ENCODE measurements at regions not wholly inside any gene's neighbourhood (a gene's known extent, or its start where the extent isn't known, plus 50 kb on each side); places are given as distances from the start of the nearest gene placed in this dataset.

DNA sequence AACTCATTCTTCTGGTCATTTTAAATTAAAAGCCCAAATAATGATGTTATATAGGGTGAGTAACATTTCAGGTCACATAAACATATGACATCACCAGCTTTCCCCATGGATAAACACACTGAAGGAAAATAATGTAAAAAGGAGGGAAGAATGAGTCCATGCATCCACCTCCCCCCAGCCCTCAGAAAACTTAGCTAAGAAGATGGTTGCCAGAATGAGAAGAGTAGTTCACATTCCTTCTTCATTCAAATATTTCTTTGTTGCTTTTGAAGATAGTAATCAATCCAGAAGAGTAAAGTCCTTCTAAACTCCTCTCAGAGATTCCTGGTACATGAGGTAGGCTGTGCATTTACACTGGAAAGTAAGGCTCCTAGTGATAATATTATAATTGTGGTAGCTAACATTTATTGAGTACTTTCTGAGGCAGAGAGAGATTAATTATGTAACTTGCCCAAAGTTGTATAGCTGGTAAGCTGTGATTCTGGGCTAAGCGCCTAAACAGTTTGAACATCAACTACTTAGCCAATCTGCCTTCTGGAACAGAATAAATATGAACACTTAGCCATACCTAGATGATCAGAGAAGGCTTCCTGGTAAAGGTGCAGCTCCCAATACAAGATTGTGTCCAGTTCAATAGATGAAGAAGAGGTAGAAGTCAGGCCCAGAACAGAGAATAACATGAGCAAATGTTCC is 256.7 kb upstream of the FN1 start:
- WGBS, 3 donors = 94 to 96% (median 94%) methylated on average over 1 of the region's 1 CpG

GRCh38 chr2:215691346-215691745 is 255.5 kb upstream of the FN1 start:
- peaks cover 8% of the 10 kb centered on the region for H3K4me1 ChIP-seq (ENCODE audit: insufficient read depth)
- no peaks in the 10 kb centered on the region for H3K9me3 ChIP-seq
- H3K4me3 ChIP-seq = no peak overlapping the region
- no peaks in the 10 kb centered on the region for H3K36me3 ChIP-seq
- no peak for DNase-seq
- no peak for TF ChIP-seq CTCF (IDR thresholded peaks at IDR 0.05)
- TF ChIP-seq EP300 (IDR thresholded peaks at IDR 0.05) = no peak
- no peak for TF ChIP-seq POLR2A (IDR thresholded peaks at IDR 0.05)
- intact Hi-C loops (cut with DNase I) = no loop called here
- no peaks in the 10 kb centered on the region for H3K27me3 ChIP-seq
- H3K27ac ChIP-seq = no peak overlapping the region

More for the DNA sequence above, 256.7 kb upstream of the FN1 start:
- Histone ChIP-seq H3K4me3 (no peak overlapping the region), H3K36me3 (no peaks in the 10 kb centered on the region), H3K27ac (peak overlapping the region in 1 of 2 donors; percentile 22), H3K9me3 (no peaks in the 10 kb centered on the region), H3K4me1 (ENCODE audit: insufficient read depth) (peaks cover 6% of the 10 kb centered on the region), H3K27me3 (no peaks in the 10 kb centered on the region)
- intact Hi-C loops (cut with DNase I) = no loop called here
- TF ChIP-seq EP300 (IDR thresholded peaks at IDR 0.05) (no peak), CTCF (IDR thresholded peaks at IDR 0.05) (no peak)
- no peak for DNase-seq

DNA sequence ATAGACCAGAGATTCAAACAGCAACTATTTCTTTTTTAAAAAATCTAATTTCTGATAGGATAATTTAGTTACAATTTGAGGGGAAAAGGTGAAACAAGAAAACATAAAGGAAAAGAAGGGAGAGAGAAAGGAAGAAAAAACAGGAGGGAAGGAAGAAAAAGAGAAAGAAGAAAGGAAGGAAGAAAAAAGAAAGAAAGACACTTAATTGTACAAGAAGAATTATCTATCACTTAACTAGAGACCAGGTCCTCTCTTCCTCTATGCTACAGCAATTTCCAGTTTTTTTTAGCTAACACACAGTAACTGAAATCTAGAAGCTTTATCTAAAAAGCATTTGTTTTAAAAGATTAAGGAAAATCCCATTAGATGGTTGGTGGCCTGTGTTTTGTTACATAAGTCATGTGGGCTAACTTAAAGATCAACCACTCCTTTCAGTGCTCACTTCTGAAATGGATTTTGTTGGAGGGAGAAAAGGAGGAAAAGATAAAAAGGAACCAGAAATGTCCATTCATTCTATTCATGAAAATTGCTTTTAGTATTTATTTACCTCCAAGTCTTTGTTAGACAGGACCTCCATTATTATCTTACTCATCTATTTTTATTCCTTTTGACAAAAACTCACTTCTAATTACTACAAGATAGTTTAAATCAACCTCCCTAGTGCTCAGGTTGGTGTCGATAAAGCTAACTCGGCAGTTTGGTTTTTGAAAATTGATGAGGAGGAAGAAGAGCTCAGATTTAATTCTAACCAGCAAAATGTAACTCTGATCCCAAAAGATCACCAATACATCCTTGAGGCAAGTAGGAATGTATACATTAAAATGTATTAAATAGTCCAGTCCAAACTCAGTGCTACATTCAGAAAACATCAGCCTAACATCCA is 251.5 kb upstream of the FN1 start:
- WGBS, 3 donors = 98 to 99% (median 99%) methylated on average over 2 of the region's 2 CpGs
- no peak overlapping the region for H3K4me3 ChIP-seq
- peaks cover 7% of the 10 kb centered on the region for H3K4me1 ChIP-seq (ENCODE audit: insufficient read depth)
- no peak overlapping the region for H3K27ac ChIP-seq
- H3K27me3 ChIP-seq = no peaks in the 10 kb centered on the region
- intact Hi-C loops (cut with DNase I) = no loop called here
- TF ChIP-seq EP300 (IDR thresholded peaks at IDR 0.05) (no peak), POLR2A (IDR thresholded peaks at IDR 0.05) (no peak), CTCF (IDR thresholded peaks at IDR 0.05) (no peak)
- H3K36me3 ChIP-seq = no peaks in the 10 kb centered on the region
- H3K9me3 ChIP-seq = no peaks in the 10 kb centered on the region
- no peak for DNase-seq

DNA sequence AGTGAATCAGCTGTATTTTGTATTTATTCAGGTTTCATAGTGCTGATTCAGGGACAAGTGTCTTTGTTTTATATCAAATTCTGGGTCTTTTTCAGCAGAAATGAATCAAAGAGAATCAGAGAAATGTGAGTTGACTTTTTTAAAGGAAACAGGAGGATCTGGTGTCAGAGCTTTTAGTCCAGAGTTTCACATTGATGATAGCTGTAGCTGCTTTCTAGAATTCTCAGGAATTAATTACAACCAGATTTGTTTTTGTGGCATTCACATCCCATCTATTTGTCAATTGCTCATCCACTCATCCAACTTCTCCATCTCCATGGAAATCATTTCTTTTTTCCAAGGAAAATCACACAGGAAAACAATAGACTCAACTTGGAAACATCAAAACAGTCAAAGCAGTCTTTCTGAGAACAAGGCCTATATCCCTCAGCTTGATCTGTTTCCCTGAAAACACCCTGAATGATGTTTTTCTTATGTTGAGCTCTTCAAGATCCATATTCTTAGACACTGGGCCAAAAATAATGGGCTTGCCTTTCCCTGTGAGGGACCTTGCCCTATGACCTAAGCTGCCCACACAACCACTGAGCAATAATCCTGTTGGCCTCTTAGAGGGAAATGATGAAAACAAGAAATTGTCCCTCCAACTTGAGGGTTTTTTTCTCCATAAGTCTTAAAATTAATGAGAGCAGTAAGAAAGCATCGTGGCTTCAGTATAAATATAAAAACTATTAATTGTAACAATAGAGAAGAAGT is 249.5 kb upstream of the FN1 start:
- intact Hi-C loops (cut with DNase I) = no loop called here
- Histone ChIP-seq H3K4me3 (no peak overlapping the region), H3K9me3 (no peaks in the 10 kb centered on the region), H3K27me3 (no peaks in the 10 kb centered on the region), H3K27ac (no peak overlapping the region), H3K36me3 (no peaks in the 10 kb centered on the region), H3K4me1 (ENCODE audit: insufficient read depth) (peaks cover 5% of the 10 kb centered on the region)
- TF ChIP-seq EP300 (IDR thresholded peaks at IDR 0.05) (no peak), CTCF (IDR thresholded peaks at IDR 0.05) (no peak), POLR2A (IDR thresholded peaks at IDR 0.05) (no peak)
- no peak for DNase-seq
- 48 to 57% (median 52%) methylated on average over 1 of the region's 1 CpG for WGBS, 3 donors

Data from ovary (tissue), 7 donors.